H9 (cell line): ENCODE measurements at regions not wholly inside any gene's neighbourhood (a gene's known extent, or its start where the extent isn't known, plus 50 kb on each side); places are given as distances from the start of the nearest gene placed in this dataset.

ENCODE experiments used
- DNase-seq: peaks from one replicate; pipeline ENCODE4 v3.0.0-alpha.2; 2017
- H2AFZ ChIP-seq: one replicate; pipeline ENCODE4 v1.6.1; 2013; ENCODE audit warnings: mild to moderate bottlenecking, low read length, control low read depth, moderate library complexity
- H2AK5ac ChIP-seq: 2 replicates; pipeline ENCODE4 v1.6.1; 2013; ENCODE audit warnings: low read length, control low read depth, mixed read lengths; ENCODE audit not compliant: insufficient read length
- H2BK120ac ChIP-seq: one replicate; pipeline ENCODE4 v1.6.1; 2013; ENCODE audit warnings: low read depth, mild to moderate bottlenecking, low read length, control low read depth, inconsistent platforms; ENCODE audit not compliant: poor library complexity, severe bottlenecking
- H2BK12ac ChIP-seq: 2 replicates; pipeline ENCODE4 v1.6.1; 2013; ENCODE audit warnings: low read length, control low read depth, mixed read lengths, low read depth; ENCODE audit not compliant: insufficient read length
- H2BK15ac ChIP-seq: 2 replicates; pipeline ENCODE4 v1.6.1; 2013; ENCODE audit warnings: low read depth, low read length, control low read depth
- H2BK20ac ChIP-seq: one replicate; pipeline ENCODE4 v1.6.1; 2013; ENCODE audit warnings: low read depth, mild to moderate bottlenecking, low read length, control low read depth, inconsistent platforms; ENCODE audit not compliant: poor library complexity, severe bottlenecking
- H2BK5ac ChIP-seq: 2 replicates; pipeline ENCODE4 v1.6.1; 2013; ENCODE audit warnings: low read length, control low read depth, mixed read lengths; ENCODE audit not compliant: insufficient read length
- H3K14ac ChIP-seq: 2 replicates; pipeline ENCODE4 v1.6.1; 2013; ENCODE audit warnings: low read length, control low read depth; ENCODE audit not compliant: insufficient read depth
- H3K18ac ChIP-seq: 2 replicates; pipeline ENCODE4 v1.6.1; 2013; ENCODE audit warnings: low read depth, mild to moderate bottlenecking, mixed read lengths, low read length, control low read depth; ENCODE audit not compliant: insufficient read length
- H3K23ac ChIP-seq: 2 replicates; pipeline ENCODE4 v1.6.1; 2013; ENCODE audit warnings: low read length, control low read depth, mixed read lengths, low read depth; ENCODE audit not compliant: insufficient read length
- H3K23me2 ChIP-seq: 2 replicates; pipeline ENCODE4 v1.6.1; 2013; ENCODE audit warnings: low read depth, mild to moderate bottlenecking, mixed read lengths, low read length, control low read depth; ENCODE audit not compliant: insufficient read length, poor library complexity, severe bottlenecking
- H3K27ac ChIP-seq: 2 replicates; pipeline ENCODE4 v1.5.1; 2013; ENCODE audit warnings: low read length, control low read depth, mixed read lengths, low read depth; ENCODE audit not compliant: insufficient read length
- H3K27me3 ChIP-seq: 2 replicates; pipeline ENCODE4 v1.6.1; 2013; ENCODE audit warnings: low read length, control low read depth, inconsistent platforms; ENCODE audit not compliant: insufficient read depth
- H3K4ac ChIP-seq: 2 replicates; pipeline ENCODE4 v1.6.1; 2013; ENCODE audit warnings: low read depth, mild to moderate bottlenecking, control low read depth, inconsistent platforms, low read length, moderate library complexity
- H3K4me1 ChIP-seq: 2 replicates; pipeline ENCODE4 v1.6.1; 2013; ENCODE audit warnings: low read length, control low read depth, inconsistent platforms; ENCODE audit not compliant: insufficient read depth
- H3K4me2 ChIP-seq: 2 replicates; pipeline ENCODE4 v1.6.1; 2013; ENCODE audit warnings: low read length, control low read depth, mixed read lengths; ENCODE audit not compliant: insufficient read length, insufficient read depth
- H3K56ac ChIP-seq: 2 replicates; pipeline ENCODE4 v1.6.1; 2013; ENCODE audit warnings: low read depth, mild to moderate bottlenecking, mixed read lengths, low read length, control low read depth; ENCODE audit not compliant: insufficient read length
- H3K79me1 ChIP-seq: 2 replicates; pipeline ENCODE4 v1.6.1; 2013; ENCODE audit warnings: low read depth, mild to moderate bottlenecking, moderate library complexity, low read length, control low read depth, inconsistent platforms; ENCODE audit not compliant: insufficient read depth, poor library complexity, severe bottlenecking
- H3K79me2 ChIP-seq: 2 replicates; pipeline ENCODE4 v1.6.1; 2013; ENCODE audit warnings: low read length, control low read depth, inconsistent platforms; ENCODE audit not compliant: insufficient read depth
- H3K9ac ChIP-seq: 2 replicates; pipeline ENCODE4 v1.6.1; 2013; ENCODE audit warnings: low read length, control low read depth, mixed read lengths; ENCODE audit not compliant: insufficient read length; ENCODE audit errors: extremely low read depth
- H3K9me3 ChIP-seq: one replicate; pipeline ENCODE4 v1.6.1; 2013; ENCODE audit warnings: low read depth, low read length, inconsistent platforms; ENCODE audit not compliant: control insufficient read depth
- H3T11ph ChIP-seq: one replicate; pipeline ENCODE4 v1.6.1; 2013; ENCODE audit warnings: mild to moderate bottlenecking, low read length, control low read depth, inconsistent platforms
- H4K20me1 ChIP-seq: one replicate; pipeline ENCODE4 v1.6.1; 2013; ENCODE audit not compliant: control insufficient read depth, insufficient read length, insufficient read depth
- H4K5ac ChIP-seq: 2 replicates; pipeline ENCODE4 v1.6.1; 2013; ENCODE audit warnings: low read depth, mild to moderate bottlenecking, mixed read lengths, low read length, control low read depth; ENCODE audit not compliant: insufficient read length
- H4K8ac ChIP-seq: replicated peaks from 2 replicates; pipeline ENCODE4 v1.6.1; 2013; ENCODE audit warnings: low read length, control low read depth, mixed read lengths, low read depth; ENCODE audit not compliant: insufficient read length
- H4K91ac ChIP-seq: 2 replicates; pipeline ENCODE4 v1.6.1; 2013; ENCODE audit warnings: low read depth, mild to moderate bottlenecking, moderate library complexity, mixed read lengths, low read length, control low read depth; ENCODE audit not compliant: insufficient read length
- H3K27ac Mint-ChIP-seq, 3 experiments: 2 replicates in 2 of 3; 3 replicates in 1 of 3; pipeline ENCODE4 v1.8.0; 2020 to 2021; ENCODE audit warnings: mixed read lengths in 3 of 3, mild to moderate bottlenecking in 1 of 3, moderate library complexity in 1 of 3
- H3K27me3 Mint-ChIP-seq: 2 replicates; pipeline ENCODE4 v1.8.0; 2021; ENCODE audit warnings: low read depth, mild to moderate bottlenecking, moderate library complexity, mixed read lengths
- H3K36me3 Mint-ChIP-seq, 3 experiments: 2 replicates in 2 of 3; 3 replicates in 1 of 3; pipeline ENCODE4 v1.8.0; 2020 to 2021; ENCODE audit warnings: low read depth in 3 of 3, mixed read lengths in 3 of 3; ENCODE audit not compliant: insufficient read depth in 1 of 3
- H3K4me1 Mint-ChIP-seq, 2 experiments: 2 replicates each; pipeline ENCODE4 v1.8.0; 2020; ENCODE audit warnings: mixed read lengths in 2 of 2
- H3K4me3 Mint-ChIP-seq, 2 experiments: 2 replicates in 1 of 2; 3 replicates in 1 of 2; pipeline ENCODE4 v1.8.0; 2020 to 2021; ENCODE audit warnings: mild to moderate bottlenecking in 2 of 2, mixed read lengths in 2 of 2, moderate library complexity in 1 of 2
- H3K9me3 Mint-ChIP-seq, 2 experiments: 2 replicates in 1 of 2; 3 replicates in 1 of 2; pipeline ENCODE4 v1.8.0; 2020; ENCODE audit warnings: mild to moderate bottlenecking in 2 of 2, mixed read lengths in 2 of 2, moderate library complexity in 1 of 2
- CTCF ChIP-seq: fragments of 200-600 bp; sonication (generic); conservative IDR thresholded peaks from 3 replicates; pipeline ENCODE4 v1.8.0; 2021; ENCODE audit warnings: antibody characterized with exemption, mild to moderate bottlenecking
- WGBS: extraction: QIAGEN DNeasy Blood & Tissue Kit; methylation state at CpG from one replicate; pipeline ENCODE4 v1.1.7; 2013; ENCODE audit warnings: missing lambda C conversion rate, low lambda C conversion rate, mixed read lengths; ENCODE audit not compliant: insufficient read length; ENCODE audit errors: extremely low coverage; 5-methylcytosine and 5-hydroxymethylcytosine counted together

- no peaks in the 10 kb centered on the region for H3K9me3 ChIP-seq
- H3K79me1 ChIP-seq, result no peaks in the 10 kb centered on the region
- peak overlapping the region; percentile 85 for H2AFZ ChIP-seq
- DNase-seq, result peak; percentile 33
- no CpG with 5 or more reads among the region's 2 CpGs for whole genome bisulfite sequencing
- H4K5ac ChIP-seq, result no peak overlapping the region
- no peak overlapping the region for H3K23ac ChIP-seq
- no peak overlapping the region for H3K4ac ChIP-seq
- no peak overlapping the region for H2BK20ac ChIP-seq
- no peak for TF ChIP-seq CTCF
- H3K9ac ChIP-seq, result no peak overlapping the region
- H3K56ac ChIP-seq, result no peak overlapping the region
- no peaks in the 10 kb centered on the region for H4K20me1 ChIP-seq
- Mint-ChIP-seq H3K36me3 (peaks cover under 1 to 2% (median 2%) of the 10 kb centered on the region in 3 experiments; a peak in 3 of 7 replicates), H3K4me3 (no peak overlapping the region), H3K27ac (peak overlapping the region in 1 of 3 experiments; percentile 8; a peak in 1 of 7 replicates), H3K9me3 (peaks cover 3 to 12% of the 10 kb centered on the region in 2 experiments), H3K27me3 (no peaks in the 10 kb centered on the region), H3K4me1 (peaks cover 9 to 16% of the 10 kb centered on the region in 2 experiments)
- no peak overlapping the region for H2BK120ac ChIP-seq
- no peaks in the 10 kb centered on the region for H3K4me1 ChIP-seq
- H2BK12ac ChIP-seq, result no peak overlapping the region
- H4K8ac ChIP-seq, result no peak overlapping the region
- no peak overlapping the region for H3T11ph ChIP-seq
- H2AK5ac ChIP-seq, result no peak overlapping the region
- H3K23me2 ChIP-seq, result no peaks in the 10 kb centered on the region
- H2BK5ac ChIP-seq, result no peak overlapping the region
- H3K4me2 ChIP-seq, result no peak overlapping the region
- H2BK15ac ChIP-seq, result no peak overlapping the region
- H4K91ac ChIP-seq, result no peak overlapping the region
- no peak overlapping the region for H3K14ac ChIP-seq
- H3K27me3 ChIP-seq, result no peaks in the 10 kb centered on the region
- H3K79me2 ChIP-seq, result no peaks in the 10 kb centered on the region
- H3K27ac ChIP-seq, result no peak overlapping the region
- no peak overlapping the region for H3K18ac ChIP-seq
Observed at GRCh38 chr2:36214691-36215090, 140.9 kb upstream of the CRIM1 start.
